Breast epithelium (tissue), 3 donors: ENCODE measurements at regions not wholly inside any gene's neighbourhood (a gene's known extent, or its start where the extent isn't known, plus 50 kb on each side); places are given as distances from the start of the nearest gene placed in this dataset.

ENCODE experiments used
- CTCF ChIP-seq, 3 donors: fragments of 450-650 bp; IDR thresholded peaks; one replicate each; pipeline ENCODE4 v1.5.1; 2016 to 2017; ENCODE audit warnings: antibody characterized with exemption in 3 of 3, mild to moderate bottlenecking in 3 of 3, moderate library complexity in 3 of 3
- POLR2A ChIP-seq: fragments of 450-650 bp; IDR thresholded peaks from one replicate; pipeline ENCODE4 v1.6.1; 2016; ENCODE audit warnings: antibody characterized with exemption, mild to moderate bottlenecking, moderate library complexity

- TF ChIP-seq CTCF (IDR thresholded peaks at IDR 0.05) = no peak
- no peak for TF ChIP-seq POLR2A
Measured at GRCh38 chr10:10644676-10645385, 372.8 kb upstream of the CELF2 start.
